ENCODE measurements at regions not wholly inside any gene's neighbourhood (a gene's known extent, or its start where the extent isn't known, plus 50 kb on each side); places are given as distances from the start of the nearest gene placed in this dataset.
"Not testable (repeated sequence)": the region's sequence is repeated elsewhere in the genome, so short reads cannot be mapped to it uniquely, and the experiment has no call there.

GRCh38 chr11:22567759-22568158, 57.9 kb downstream of the FANCF start:
- DNase-seq (ENCODE audit: low spot score) = no peak

GRCh38 chr11:22566293-22566692, 59.3 kb downstream of the FANCF start:
- no peak for DNase-seq (ENCODE audit: low spot score)

- no peak for DNase-seq (ENCODE audit: low spot score)
Observed at GRCh38 chr11:22561283-22561682, 64.3 kb downstream of the FANCF start.

GRCh38 chr11:22559416-22559815, 66.2 kb downstream of the FANCF start:
- no peak for DNase-seq (ENCODE audit: low spot score)

DNA sequence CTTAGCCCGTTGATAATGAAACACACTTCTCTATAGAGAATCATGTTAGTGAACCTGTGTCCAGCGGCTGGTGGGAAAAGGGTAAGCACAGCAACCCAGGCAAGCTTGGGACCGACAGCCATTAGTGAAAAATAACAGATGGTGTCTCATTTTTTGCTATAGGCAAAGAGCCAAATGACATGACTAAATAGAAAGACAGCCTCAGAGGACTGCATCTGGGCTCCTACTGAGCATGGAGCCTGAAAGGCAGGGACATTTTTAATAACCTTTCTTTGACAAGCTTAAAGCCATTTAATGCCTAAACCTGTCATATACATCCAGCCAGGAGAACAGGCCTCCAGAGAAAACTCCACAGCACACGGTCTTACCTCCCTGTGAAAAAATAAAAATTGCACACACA, 67.0 kb downstream of the FANCF start:
- DNase-seq (ENCODE audit: low spot score) = no peak

GRCh38 chr11:22556381-22556780, 69.2 kb downstream of the FANCF start:
- no peak for DNase-seq (ENCODE audit: low spot score)

DNA sequence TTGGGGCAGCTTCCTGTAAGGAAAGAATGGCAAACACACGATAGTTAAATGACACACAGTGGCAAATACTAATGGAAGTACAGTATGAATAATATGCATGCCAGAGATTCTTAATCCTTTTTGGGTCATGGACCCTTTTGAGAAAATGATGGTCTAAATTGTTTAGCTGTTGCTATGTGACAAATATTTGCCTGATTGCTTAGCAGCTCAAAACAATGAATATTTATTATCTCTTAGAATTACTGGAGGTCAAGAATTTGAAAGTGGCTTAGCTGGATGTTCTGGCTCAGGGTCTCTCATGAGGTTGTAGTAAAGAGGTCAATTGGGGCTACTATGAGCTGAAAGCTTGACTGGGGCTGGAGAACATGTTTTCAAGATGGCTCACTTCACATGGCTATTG, 69.7 kb downstream of the FANCF start:
- no peak for DNase-seq (ENCODE audit: low spot score)

DNA sequence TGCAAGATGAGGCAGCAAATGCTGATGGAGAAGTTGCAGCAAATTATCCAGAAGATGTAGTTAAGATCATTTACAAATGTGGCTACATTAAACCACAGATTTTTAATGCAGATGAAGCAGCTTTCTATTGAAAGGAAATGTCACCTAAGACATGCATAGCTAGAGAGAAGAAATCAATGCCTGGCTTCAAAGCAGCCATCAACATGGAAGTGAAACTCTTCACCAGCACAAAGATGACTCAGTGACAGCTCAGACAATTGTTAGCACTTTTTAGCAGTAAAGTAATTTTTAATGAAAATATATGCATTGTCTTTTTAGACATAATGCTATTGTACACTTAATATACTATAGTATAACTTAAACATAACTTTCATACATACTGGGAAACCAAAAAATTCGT, 71.4 kb downstream of the FANCF start:
- DNase-seq (ENCODE audit: low spot score) = no peak

GRCh38 chr11:22552885-22553284, 72.7 kb downstream of the FANCF start:
- DNase-seq (ENCODE audit: low spot score) = no peak

DNA sequence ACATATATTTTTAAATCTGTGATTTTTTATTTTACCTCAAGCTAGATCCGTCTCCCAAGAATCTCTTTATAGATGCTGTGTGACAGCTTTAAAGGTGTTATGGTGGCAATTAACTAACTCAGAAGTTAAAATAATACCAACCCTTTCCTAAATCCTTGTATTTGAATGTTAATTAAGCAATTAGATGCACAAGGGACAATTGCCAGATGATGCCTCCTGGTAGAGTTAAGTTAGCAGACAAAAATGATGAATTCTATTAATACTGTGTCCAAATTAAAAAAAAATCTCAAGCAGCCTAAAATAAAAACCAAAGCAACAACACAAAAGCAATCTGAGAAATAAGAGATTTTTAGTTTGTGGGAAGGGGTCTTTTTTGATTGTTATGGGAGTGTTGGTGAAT, 78.9 kb downstream of the FANCF start:
- no peak for DNase-seq (ENCODE audit: low spot score)

GRCh38 chr11:22543261-22543660, 82.4 kb downstream of the FANCF start:
- DNase-seq (ENCODE audit: low spot score) = no peak

- DNase-seq (ENCODE audit: low spot score) = peak; percentile 20
Observed at GRCh38 chr11:22539821-22540256, 85.8 kb downstream of the FANCF start.

GRCh38 chr11:22536071-22536470, 89.6 kb downstream of the FANCF start:
- DNase-seq (ENCODE audit: low spot score) = no peak

GRCh38 chr11:22528612-22529429, 96.8 kb downstream of the FANCF start:
- DNase-seq (ENCODE audit: low spot score) = not testable (repeated sequence)

- no peak for DNase-seq (ENCODE audit: low spot score)
Observed at GRCh38 chr11:22522225-22522624, 103.4 kb downstream of the FANCF start.

DNA sequence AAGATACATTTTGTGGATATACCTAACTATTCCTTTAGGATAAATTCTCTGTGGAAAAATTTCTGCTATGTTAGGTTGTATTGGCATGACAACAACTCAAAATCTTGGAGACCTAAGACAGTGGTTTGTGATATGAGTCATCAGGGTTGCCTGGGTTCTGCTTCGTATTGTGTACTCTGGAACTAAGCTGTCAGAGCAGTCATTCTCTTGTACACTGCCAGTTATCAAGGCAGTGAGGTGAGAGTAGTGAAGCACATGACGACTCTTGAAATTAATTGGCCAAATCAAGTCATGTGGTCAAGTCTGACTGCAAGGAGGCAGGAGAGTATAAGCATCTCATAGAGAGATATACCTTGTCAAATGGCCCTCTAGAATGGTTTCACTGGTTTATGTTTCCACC, 104.4 kb downstream of the FANCF start:
- no peak for DNase-seq (ENCODE audit: low spot score)

DNA sequence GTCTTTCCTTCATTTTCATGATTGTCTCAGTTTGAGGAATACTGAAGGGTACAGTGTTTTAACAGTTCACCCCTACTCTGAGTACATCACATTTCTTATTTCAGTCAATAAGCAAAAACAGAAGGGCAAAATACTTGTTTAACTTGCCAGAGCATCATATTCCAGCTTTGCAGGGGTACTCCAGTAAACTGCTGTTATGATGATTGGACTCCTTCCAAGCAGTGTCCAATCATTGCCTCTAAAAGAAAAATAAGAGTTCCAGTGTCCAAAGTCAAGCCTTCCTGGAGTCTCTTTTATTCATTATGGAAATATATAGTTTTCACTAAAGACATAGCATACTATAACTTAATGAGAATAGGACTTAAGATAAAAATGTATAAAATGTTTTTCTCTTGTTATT, 105.1 kb downstream of the FANCF start:
- no peak for DNase-seq (ENCODE audit: low spot score)

- not testable (repeated sequence) for DNase-seq (ENCODE audit: low spot score)
Observed at GRCh38 chr11:22518344-22518743, 107.3 kb downstream of the FANCF start.

GRCh38 chr11:22516111-22516510, 109.5 kb downstream of the FANCF start:
- DNase-seq (ENCODE audit: low spot score) = no peak

DNA sequence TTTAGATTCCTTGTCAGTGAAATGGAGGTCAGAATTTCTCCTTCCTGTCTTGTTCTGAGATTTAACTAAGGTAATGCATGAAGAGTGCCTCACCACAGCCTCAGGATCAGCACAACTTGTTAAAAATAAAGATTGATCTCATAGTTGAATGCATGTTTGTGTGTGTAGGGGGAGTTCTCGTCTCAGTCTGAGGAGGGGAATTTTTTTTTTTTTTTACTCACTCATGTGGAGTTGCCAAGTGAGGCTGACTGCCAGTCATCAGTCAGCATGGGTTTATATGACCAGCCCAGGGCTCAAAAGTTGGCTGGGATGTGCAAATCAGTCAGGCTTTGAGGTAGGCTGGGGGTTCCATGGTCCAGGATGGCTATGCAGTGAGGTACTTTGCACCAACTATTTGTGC, 113.2 kb downstream of the FANCF start:
- DNase-seq (ENCODE audit: low spot score) = no peak

DNA sequence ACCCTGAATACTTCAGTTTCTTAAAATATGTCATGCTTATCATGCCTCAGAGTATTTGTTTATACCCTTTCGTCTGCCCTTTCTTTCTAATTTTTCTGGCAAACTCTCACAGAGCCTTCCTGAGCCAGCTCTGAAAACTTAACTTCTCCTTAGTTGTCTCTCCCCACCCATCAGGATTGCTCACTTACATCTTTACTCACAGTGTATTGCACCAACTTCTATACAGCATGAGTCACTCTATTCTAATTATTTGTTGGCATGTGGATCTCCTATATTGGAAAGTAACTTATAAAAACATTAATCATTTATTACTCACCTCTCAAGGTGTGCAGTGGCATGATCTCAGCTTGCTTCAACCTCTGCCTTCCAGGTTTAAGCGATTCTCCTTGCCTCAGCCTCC, 114.9 kb downstream of the FANCF start:
- no peak for DNase-seq (ENCODE audit: low spot score)

GRCh38 chr11:22510010-22510409, 115.6 kb downstream of the FANCF start:
- DNase-seq (ENCODE audit: low spot score) = no peak

DNA sequence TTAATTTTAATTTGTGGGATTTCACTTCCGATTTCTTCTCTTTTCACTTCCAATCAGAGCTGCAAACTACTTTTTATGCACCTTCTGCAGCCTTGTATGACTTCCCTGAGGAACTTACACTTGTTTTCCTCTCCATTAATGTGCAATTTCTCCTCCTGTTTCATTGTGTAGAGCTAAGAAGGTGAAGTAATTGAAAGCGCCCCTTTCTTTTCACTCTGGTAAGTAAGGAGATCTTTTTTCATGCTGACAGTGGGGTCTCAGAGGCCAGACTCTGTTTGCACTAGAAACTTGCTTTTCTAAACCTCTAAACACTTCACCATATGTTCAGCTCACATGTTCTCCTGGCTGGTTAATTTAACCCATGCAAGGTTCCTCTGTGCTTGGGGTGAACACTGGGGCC, 117.0 kb downstream of the FANCF start:
- no peak for DNase-seq (ENCODE audit: low spot score)

DNA sequence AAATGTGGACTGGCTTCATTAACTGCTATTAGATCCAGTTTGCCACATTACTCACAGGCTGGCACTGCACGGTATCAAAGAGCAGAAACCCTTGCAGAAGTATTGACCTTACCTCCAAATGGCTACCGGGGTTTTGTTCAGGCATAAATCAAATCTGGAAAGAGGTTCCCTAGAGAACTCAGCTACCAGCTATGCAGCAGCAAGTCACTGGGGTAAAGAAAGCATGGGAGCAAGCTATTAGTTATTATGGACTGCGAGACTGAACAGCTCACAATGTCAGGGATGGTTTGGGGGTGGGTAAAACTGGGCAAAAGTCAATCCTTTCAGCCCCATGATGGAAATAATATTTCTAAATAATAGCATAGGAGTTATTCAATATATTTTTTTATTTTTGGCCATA, 128.1 kb downstream of the FANCF start:
- DNase-seq (ENCODE audit: low spot score) = no peak
